ENCODE measurements at regions not wholly inside any gene's neighbourhood (a gene's known extent, or its start where the extent isn't known, plus 50 kb on each side); places are given as distances from the start of the nearest gene placed in this dataset.

DNA sequence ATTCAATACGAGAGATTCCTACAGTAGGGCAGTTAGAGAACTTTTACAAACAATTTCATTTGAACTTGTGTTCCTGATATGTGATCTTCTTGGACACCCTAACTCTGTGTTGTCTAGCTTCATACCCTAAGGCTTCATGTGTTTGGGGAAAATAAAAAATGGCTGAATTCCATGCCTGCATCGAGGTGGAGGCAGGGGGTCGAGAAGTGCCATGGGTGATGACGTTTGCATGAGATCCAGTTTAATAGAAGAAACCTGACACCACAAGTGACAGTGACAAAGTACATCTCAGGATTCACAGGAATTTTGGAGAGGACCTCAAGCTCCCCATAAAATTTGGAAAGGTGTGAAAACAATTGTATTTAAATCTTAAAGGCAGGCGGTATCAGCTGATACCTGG lies 169.2 kb upstream of the NABP1 start:
- TF ChIP-seq, protein P1, sequence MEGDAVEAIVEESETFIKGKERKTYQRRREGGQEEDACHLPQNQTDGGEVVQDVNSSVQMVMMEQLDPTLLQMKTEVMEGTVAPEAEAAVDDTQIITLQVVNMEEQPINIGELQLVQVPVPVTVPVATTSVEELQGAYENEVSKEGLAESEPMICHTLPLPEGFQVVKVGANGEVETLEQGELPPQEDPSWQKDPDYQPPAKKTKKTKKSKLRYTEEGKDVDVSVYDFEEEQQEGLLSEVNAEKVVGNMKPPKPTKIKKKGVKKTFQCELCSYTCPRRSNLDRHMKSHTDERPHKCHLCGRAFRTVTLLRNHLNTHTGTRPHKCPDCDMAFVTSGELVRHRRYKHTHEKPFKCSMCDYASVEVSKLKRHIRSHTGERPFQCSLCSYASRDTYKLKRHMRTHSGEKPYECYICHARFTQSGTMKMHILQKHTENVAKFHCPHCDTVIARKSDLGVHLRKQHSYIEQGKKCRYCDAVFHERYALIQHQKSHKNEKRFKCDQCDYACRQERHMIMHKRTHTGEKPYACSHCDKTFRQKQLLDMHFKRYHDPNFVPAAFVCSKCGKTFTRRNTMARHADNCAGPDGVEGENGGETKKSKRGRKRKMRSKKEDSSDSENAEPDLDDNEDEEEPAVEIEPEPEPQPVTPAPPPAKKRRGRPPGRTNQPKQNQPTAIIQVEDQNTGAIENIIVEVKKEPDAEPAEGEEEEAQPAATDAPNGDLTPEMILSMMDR (IDR thresholded peaks at IDR 0.05; ENCODE audit: insufficient read depth, low read depth, low read length) = no peak
- no peak for TF ChIP-seq EZH2 (IDR thresholded peaks at IDR 0.05; ENCODE audit: insufficient read depth, low read length)
